Psoas muscle (tissue), 7 donors: ENCODE measurements at regions not wholly inside any gene's neighbourhood (a gene's known extent, or its start where the extent isn't known, plus 50 kb on each side); places are given as distances from the start of the nearest gene placed in this dataset.

ENCODE experiments used
- ATAC-seq, 4 donors: fragments of 200-7000 bp; cut with Tn5 transposase; one replicate each; pipeline ENCODE4 v1.9.1; 2020; ENCODE audit warnings: moderate library complexity in 3 of 4, mild to moderate bottlenecking in 2 of 4
- DNase-seq, 2 donors: peaks; one replicate each; pipeline ENCODE4 v3.0.0-alpha.2; 2020
- H3K27ac ChIP-seq: fragments of 200-600 bp; one replicate; pipeline ENCODE4 v1.8.0; 2022
- H3K27me3 ChIP-seq, 3 donors: fragments of 200-600 bp in 1 of 3; one replicate each; pipeline versions ENCODE4 v1.6.1 to v1.8.0; 2013 to 2022; ENCODE audit warnings: low read length in 2 of 3, mild to moderate bottlenecking in 2 of 3, moderate library complexity in 1 of 3; ENCODE audit not compliant: insufficient read depth in 3 of 3
- H3K36me3 ChIP-seq, 2 donors: fragments of 200-600 bp in 1 of 2; one replicate each; pipeline versions ENCODE4 v1.6.1 to v1.8.0; 2013 to 2022; ENCODE audit warnings: low read depth in 1 of 2, mild to moderate bottlenecking in 1 of 2, moderate library complexity in 1 of 2; ENCODE audit not compliant: insufficient read depth in 1 of 2
- H3K4me1 ChIP-seq: fragments of 200-600 bp; one replicate; pipeline ENCODE4 v1.8.0; 2022
- H3K4me3 ChIP-seq: fragments of 200-600 bp; one replicate; pipeline ENCODE4 v1.8.0; 2022; ENCODE audit warnings: mild to moderate bottlenecking
- H3K9me3 ChIP-seq: fragments of 200-600 bp; one replicate; pipeline ENCODE4 v1.8.0; 2022
- WGBS, 3 donors: extraction: QIAGEN DNeasy Blood & Tissue Kit; methylation state at CpG; one replicate each; pipeline versions ENCODE4 v1.1.6 to v1.1.7; 2013; 5-methylcytosine and 5-hydroxymethylcytosine counted together
- intact Hi-C, 2 donors: fragments of 100-400 bp; cut with DNase I; formaldehyde crosslinking; loops; one replicate each; pipeline versions ENCODE4 v1.11.0 to v1.14.2; 2022
- TF ChIP-seq, protein P1 (sequence below): fragments of 200-600 bp; IDR thresholded peaks from one replicate; pipeline ENCODE4 v1.8.0; 2022; ENCODE audit warnings: antibody characterized with exemption
- donor health status: healthy with polysubstance abuse.
- donor health status: DM: no; HTN: no; CAD: no; lungs with moderate emphysema.
- donor health status: Bipolar disorder and iron deficiency.
- donor health status: healthy.
- donor health status: DM: yes; HTN: yes; CAD: no.
- donor health status: DM: no; HTN: no; CAD: no.
- donor health status: DM: yes; HTN: yes; CAD: no.

DNA sequence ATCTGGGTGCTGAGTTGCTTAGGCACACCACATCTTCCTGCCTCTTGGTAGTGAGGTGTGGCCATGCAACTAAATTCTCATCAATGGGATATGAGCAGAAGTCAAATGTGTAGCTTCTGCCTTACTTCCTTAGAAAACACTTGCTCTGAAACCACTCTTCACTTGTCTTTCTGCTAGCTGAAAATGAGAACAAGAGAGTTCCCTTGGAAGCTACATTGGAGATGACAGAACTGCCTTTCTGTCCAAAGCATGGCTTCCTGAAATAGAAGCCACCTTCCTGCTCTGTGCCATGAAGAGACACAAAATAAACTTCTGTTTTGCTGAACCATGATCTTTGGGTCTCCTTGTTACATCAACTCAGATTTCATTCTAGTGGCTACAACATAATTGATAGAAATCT lies 659.9 kb downstream of the IRS1 start:
- Histone ChIP-seq H3K9me3 (no peaks in the 10 kb centered on the region), H3K4me1 (peaks cover 31% of the 10 kb centered on the region), H3K27ac (peak overlapping the region; percentile 82), H3K27me3 (no peaks in the 10 kb centered on the region), H3K4me3 (no peak overlapping the region), H3K36me3 (no peaks in the 10 kb centered on the region)
- TF ChIP-seq, protein P1, sequence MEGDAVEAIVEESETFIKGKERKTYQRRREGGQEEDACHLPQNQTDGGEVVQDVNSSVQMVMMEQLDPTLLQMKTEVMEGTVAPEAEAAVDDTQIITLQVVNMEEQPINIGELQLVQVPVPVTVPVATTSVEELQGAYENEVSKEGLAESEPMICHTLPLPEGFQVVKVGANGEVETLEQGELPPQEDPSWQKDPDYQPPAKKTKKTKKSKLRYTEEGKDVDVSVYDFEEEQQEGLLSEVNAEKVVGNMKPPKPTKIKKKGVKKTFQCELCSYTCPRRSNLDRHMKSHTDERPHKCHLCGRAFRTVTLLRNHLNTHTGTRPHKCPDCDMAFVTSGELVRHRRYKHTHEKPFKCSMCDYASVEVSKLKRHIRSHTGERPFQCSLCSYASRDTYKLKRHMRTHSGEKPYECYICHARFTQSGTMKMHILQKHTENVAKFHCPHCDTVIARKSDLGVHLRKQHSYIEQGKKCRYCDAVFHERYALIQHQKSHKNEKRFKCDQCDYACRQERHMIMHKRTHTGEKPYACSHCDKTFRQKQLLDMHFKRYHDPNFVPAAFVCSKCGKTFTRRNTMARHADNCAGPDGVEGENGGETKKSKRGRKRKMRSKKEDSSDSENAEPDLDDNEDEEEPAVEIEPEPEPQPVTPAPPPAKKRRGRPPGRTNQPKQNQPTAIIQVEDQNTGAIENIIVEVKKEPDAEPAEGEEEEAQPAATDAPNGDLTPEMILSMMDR = no peak
- peak in 1 of 4 donors; percentile 51 for ATAC-seq
- no peak for DNase-seq
- intact Hi-C loops = loop anchor here in 1 of 2 donors (10.0 kb wide), 1 partner anchor 515 kb away; no protein-coding TSS in a partner anchor

DNA sequence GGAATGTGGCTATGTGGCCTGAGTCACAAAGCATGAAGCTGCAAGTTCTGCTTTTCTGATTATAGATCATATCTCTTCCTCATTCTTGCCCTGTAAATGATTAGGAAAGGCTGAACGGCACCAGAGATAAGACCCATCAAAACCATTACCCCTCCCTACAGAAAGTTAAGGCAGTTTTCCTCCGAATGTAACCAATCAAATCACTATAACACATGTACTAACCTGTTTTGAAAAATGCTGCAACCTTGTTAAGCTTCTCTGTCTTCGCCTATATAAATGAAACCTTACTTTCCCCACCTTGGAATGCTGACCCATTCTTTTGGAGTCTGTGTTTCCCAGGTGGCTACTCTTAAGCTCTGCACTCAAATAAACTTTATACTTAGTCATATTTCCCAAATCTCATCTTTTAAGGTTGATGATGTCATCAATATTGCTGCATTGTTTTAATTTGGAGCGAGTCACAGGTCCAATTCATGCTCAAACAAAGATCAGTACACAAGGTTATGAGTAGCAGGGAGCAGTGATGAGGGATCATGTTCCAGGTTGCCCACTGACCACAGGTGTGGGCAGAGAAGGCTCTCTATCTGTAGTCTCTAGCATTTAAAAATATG lies 662.3 kb downstream of the IRS1 start:
- H3K36me3 ChIP-seq = no peaks in the 10 kb centered on the region
- TF ChIP-seq, protein P1 = no peak
- no peaks in the 10 kb centered on the region for H3K9me3 ChIP-seq
- no peak overlapping the region for H3K4me3 ChIP-seq
- peaks cover 19% of the 10 kb centered on the region for H3K4me1 ChIP-seq
- peak overlapping the region; percentile 67 for H3K27ac ChIP-seq
- ATAC-seq (no peak), DNase-seq (no peak)
- WGBS, 3 donors = 59 to 79% (median 69%) methylated on average over 4 of the region's 4 CpGs
- intact Hi-C loops = loop anchor here in 1 of 2 donors (10.0 kb wide), 1 partner anchor 517 kb away; no protein-coding TSS in a partner anchor
- no peaks in the 10 kb centered on the region for H3K27me3 ChIP-seq

DNA sequence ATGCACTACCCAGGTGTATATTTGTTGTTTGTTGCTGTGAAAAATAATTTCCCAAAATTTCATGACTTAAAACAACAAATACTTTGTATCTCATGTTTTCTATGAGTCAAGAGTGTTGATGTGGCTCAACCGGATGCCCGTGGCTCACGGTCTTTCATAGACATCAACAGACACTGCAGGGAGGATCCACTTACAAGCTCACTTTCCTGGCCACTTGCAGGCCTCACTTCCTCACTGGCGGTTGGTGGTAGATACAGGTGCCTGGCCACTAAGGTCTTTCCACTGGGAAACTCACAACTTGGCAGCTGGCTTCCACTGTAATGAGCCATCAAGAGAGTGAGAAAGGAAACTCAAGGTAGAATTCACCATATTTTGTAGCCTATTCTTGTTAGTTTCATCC lies 662.9 kb downstream of the IRS1 start:
- DNase-seq = peak in 1 of 2 donors; percentile 53
- Histone ChIP-seq H3K27me3 (no peaks in the 10 kb centered on the region), H3K36me3 (no peaks in the 10 kb centered on the region), H3K27ac (peak overlapping the region; percentile 67), H3K4me3 (no peak overlapping the region), H3K4me1 (peaks cover 21% of the 10 kb centered on the region), H3K9me3 (no peaks in the 10 kb centered on the region)
- 28 to 63% (median 29%) methylated on average over 4 of the region's 4 CpGs for WGBS, 3 donors
- peak; percentile 61 to 83 (median 74) for ATAC-seq
- TF ChIP-seq, protein P1 = no peak
- intact Hi-C loops = loop anchor here in 1 of 2 donors (10.0 kb wide), 1 partner anchor 518 kb away; no protein-coding TSS in a partner anchor

DNA sequence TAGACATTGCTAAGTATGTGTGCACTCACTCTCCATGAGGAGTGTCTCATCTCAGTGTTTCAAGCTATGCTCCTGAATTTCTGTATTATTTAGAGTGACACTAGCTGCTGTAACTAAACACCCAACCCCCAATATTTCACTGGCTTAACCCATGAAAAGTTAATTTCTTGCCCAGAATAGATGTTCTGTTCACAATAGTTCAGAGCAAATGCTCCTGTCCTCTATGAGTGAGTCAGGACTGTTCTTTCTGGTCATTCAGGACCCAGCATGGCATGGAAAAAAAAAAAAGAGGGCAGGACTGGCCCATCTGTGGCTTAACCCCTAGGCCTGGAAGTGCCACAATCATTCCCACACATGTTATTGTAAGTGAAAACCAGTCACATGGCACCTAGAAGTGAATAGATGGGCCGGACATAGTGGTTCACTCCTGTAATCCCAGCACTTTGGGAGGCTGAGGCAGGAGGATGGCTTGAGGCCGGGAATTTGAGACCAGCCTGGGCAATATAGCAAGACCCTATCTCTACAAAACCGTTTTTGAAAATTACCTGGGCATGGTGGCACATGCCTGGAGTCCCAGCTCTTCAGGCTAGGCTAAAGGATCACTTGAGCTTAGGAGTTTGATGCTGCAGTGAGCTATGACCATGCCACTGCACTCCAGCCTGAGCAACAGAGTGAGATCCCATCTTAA lies 663.6 kb downstream of the IRS1 start:
- intact Hi-C loops = loop anchor here in 1 of 2 donors (10.0 kb wide), 1 partner anchor 519 kb away; no protein-coding TSS in a partner anchor
- H3K36me3 ChIP-seq = no peaks in the 10 kb centered on the region
- peak overlapping the region; percentile 67 for H3K27ac ChIP-seq
- TF ChIP-seq, protein P1 = no peak
- DNase-seq (no peak), ATAC-seq (no peak)
- no peaks in the 10 kb centered on the region for H3K27me3 ChIP-seq
- H3K9me3 ChIP-seq = no peaks in the 10 kb centered on the region
- H3K4me1 ChIP-seq = peaks cover 26% of the 10 kb centered on the region
- 64 to 83% (median 68%) methylated on average over 3 of the region's 3 CpGs for WGBS, 3 donors
- H3K4me3 ChIP-seq = no peak overlapping the region
